ENCODE measurements at regions not wholly inside any gene's neighbourhood (a gene's known extent, or its start where the extent isn't known, plus 50 kb on each side); places are given as distances from the start of the nearest gene placed in this dataset.

DNA sequence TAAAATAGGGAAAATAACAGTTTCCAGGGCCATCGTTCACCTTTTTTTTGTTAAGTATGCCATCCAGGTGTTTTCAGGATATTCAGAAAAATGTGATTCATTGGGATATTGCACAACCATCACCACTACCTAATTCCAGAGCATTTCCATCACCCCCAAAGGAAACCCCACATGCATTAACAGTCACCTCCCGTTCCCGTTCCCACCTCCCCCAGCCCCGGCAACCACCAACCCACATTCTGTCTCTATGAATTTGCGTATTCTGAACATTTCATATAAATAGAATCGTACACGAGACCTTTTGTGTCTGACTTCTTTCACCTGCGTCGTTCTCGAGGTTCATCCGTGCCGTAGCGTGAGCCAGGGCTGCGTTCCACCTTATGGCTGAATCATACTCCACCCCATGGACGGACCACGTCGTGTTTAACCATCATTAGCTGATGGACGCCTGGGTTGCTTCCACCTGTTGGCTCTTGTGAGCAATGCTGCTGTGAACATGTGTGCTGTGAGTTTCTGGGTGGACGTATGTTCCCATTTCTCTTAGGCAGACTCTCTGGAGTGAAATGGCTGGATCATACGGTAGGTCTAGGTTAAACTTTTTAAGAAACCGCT is 51.0 kb upstream of the NCOR2 start:
- Histone ChIP-seq H3K4me1 (ENCODE audit: control insufficient read depth, insufficient read depth, low read length) (no peaks in the 10 kb centered on the region), H3K27me3 (replicated peaks in 1 of 2; ENCODE audit: control insufficient read depth in 2 of 2, insufficient read depth in 2 of 2, low read length in 1 of 2) (no peaks in the 10 kb centered on the region), H4K20me1 (ENCODE audit: control insufficient read depth, insufficient read depth) (no peaks in the 10 kb centered on the region), H3K79me2 (ENCODE audit: control insufficient read depth, insufficient read depth, low read length) (no peaks in the 10 kb centered on the region), H3K27ac (ENCODE audit: control insufficient read depth, insufficient read depth) (no peak overlapping the region), H3K9me3 (replicated peaks; ENCODE audit: control insufficient read depth, insufficient read depth, low read length) (no peaks in the 10 kb centered on the region; the same call in 2 of the 3 replicates), H3K9ac (ENCODE audit: control insufficient read depth, insufficient read depth, low read length) (no peak overlapping the region), H3K4me2 (ENCODE audit: control insufficient read depth, insufficient read depth) (no peak overlapping the region), H2AFZ (ENCODE audit: control insufficient read depth, low read depth, low read length) (no peak overlapping the region), H3K4me3 (no peak overlapping the region), H3K36me3 (ENCODE audit: control insufficient read depth in 2 of 2, insufficient read depth in 2 of 2, low read length in 1 of 2) (no peaks in the 10 kb centered on the region)
- ChIA-PET RAD21 (ENCODE audit: unreplicated experiment) (no interaction called here), SMC1A (ENCODE audit: uncharacterized antibody, unreplicated experiment) (no interaction called here), POLR2A (no interaction called here), CTCF (no interaction called here)
- no peak for ATAC-seq
- no peak for DNase-seq (ENCODE audit: low read depth, low spot score)
- no peak for FAIRE-seq
- intact Hi-C loops (cut with micrococcal nuclease; ENCODE audit: unreplicated experiment) = no loop called here
- no TSS peak for BruUV-seq (replicated peaks)
- in situ Hi-C loops (cut with MboI) = no loop called here
- TF ChIP-seq ZBTB11 (CRISPR knock-in tag; IDR thresholded peaks at IDR 0.05) (no peak), CHD1 (IDR thresholded peaks at IDR 0.05; ENCODE audit: low read depth, low read length) (no peak), MTA3 (IDR thresholded peaks at IDR 0.05; ENCODE audit: borderline replicate concordance, low read length) (no peak), CBX5 (IDR thresholded peaks at IDR 0.05; ENCODE audit: low read depth) (no peak), CREM (IDR thresholded peaks at IDR 0.05; ENCODE audit: low read depth) (no peak), JUNB (IDR thresholded peaks at IDR 0.05) (no peak), KAT2A (conservative IDR thresholded peaks at IDR 0.05; ENCODE audit: control insufficient read depth, low read depth, low read length) (no peak), E4F1 (IDR thresholded peaks at IDR 0.05; ENCODE audit: borderline replicate concordance, partially characterized antibody) (no peak), NFYA (IDR thresholded peaks at IDR 0.05; ENCODE audit: borderline replicate concordance, low read depth, low read length) (no peak), EP300 (IDR thresholded peaks at IDR 0.05; ENCODE audit: borderline replicate concordance in 1 of 2, control insufficient read depth in 1 of 2, low read depth in 2 of 2, low read length in 2 of 2) (no peak), NR2C2 (IDR thresholded peaks at IDR 0.05; ENCODE audit: borderline replicate concordance, control insufficient read depth, insufficient read length, low read depth) (no peak), ZBED1 (IDR thresholded peaks at IDR 0.05; ENCODE audit: borderline replicate concordance) (no peak), CHD2 (IDR thresholded peaks at IDR 0.05; ENCODE audit: borderline replicate concordance, low read depth, low read length) (no peak), POLR2AphosphoS5 (IDR thresholded peaks at IDR 0.05; ENCODE audit: low read length) (no peak), WRNIP1 (IDR thresholded peaks at IDR 0.05; ENCODE audit: borderline replicate concordance, low read depth, low read length) (no peak), ZZZ3 (IDR thresholded peaks at IDR 0.05; ENCODE audit: control insufficient read depth, insufficient read length, low read depth) (no peak)
- TF ChIP-seq, protein P1, sequence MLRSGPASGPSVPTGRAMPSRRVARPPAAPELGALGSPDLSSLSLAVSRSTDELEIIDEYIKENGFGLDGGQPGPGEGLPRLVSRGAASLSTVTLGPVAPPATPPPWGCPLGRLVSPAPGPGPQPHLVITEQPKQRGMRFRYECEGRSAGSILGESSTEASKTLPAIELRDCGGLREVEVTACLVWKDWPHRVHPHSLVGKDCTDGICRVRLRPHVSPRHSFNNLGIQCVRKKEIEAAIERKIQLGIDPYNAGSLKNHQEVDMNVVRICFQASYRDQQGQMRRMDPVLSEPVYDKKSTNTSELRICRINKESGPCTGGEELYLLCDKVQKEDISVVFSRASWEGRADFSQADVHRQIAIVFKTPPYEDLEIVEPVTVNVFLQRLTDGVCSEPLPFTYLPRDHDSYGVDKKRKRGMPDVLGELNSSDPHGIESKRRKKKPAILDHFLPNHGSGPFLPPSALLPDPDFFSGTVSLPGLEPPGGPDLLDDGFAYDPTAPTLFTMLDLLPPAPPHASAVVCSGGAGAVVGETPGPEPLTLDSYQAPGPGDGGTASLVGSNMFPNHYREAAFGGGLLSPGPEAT (IDR thresholded peaks at IDR 0.05; ENCODE audit: low read depth) = no peak
- 67% methylated on average over 21 of the region's 21 CpGs for WGBS (ENCODE audit: insufficient coverage, insufficient replicate concordance, low lambda C conversion rate, missing lambda C conversion rate)
